GM21737 (cell line): ENCODE measurements at regions not wholly inside any gene's neighbourhood (a gene's known extent, or its start where the extent isn't known, plus 50 kb on each side); places are given as distances from the start of the nearest gene placed in this dataset.

Experiments used
- ATAC-seq: cut with Tn5 transposase; IDR thresholded peaks from one replicate; pipeline ENCODE4 v1.9.1; 2021; ENCODE audit warnings: mild to moderate bottlenecking, moderate library complexity; ENCODE audit not compliant: unreplicated experiment

DNA sequence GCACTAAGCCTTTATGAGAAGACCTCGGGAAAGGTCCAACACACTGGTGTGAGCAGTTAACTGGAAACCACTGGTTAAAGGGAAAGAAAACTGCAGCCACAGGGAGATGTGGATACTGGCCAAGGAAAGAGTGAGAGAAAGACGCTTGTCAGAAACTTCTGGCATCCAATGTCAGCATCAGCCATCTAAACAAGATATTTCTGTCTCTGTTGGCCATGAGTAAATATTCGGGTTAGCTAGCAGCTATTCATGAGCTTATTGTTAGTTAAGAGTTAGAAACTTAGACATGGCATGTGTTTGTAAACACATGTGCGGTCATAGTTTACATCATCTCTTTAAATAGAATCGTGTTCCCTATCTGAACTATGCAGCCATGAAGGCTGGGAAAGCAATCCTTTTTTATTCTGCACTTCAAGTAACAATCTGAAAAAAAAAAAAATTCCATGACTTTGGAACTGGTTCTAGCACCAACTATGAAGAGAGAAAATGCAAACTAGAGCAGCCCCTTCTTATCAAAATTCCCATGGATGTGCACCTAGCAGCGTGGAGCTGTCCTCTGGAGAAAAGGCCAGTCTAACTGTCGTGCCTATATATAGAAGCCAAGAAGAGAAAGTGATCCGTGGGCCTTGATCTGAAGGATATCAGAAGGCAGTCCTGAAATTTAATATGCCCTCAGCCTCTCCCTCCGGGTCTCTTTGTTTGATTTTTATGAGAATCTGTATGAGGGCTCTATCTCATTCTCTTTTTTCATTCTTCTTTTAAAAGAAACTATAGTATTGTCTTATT, 84.0 kb upstream of the RFX8 start:
- ATAC-seq, result no peak

DNA sequence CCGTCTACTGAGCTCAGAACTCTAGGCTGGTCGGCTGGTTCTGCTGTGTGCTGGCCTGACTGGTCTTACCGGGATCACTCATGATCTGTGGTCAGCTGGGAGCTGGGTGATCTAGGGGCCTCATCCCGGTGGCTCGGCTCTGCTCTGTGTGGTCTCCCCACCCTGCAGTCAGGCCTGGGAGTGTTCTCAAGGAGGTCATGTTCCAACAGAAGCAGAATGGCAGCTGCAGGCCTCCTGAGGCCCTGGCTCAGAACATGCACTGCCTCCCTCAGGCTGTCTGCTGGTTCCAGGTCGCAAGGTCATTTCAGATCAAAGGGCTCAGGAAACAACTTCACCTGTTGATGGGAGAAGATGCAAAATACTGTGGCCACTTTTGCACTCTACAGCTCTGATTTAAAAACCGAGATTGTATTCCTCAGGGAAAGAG, 81.1 kb upstream of the RFX8 start:
- ATAC-seq, result no peak

DNA sequence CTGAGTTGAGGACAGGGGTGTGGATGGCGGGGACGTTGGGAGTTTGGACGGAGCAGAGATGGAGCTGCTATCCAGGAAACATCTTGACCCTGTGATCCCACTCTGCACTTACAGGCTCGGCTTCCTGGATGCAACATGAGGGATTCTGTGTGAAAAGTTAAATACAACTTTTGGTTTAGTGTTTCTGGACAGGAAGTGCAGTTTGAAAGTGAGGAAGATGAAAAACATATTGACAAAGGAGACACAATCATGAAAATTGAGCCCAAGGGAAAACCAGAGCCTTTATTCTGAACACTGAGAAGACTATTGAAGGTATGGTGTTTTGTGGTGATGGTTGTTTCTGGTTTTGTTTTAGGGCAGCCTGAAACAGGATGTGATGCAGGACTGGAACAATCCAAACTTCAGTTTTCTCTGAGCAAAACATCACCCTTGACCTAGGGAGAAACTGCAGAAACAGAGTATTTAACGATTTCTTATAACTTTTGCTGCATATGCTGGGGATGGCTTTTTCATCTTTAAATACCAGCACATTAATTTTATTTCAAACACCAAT, 76.5 kb upstream of the RFX8 start:
- no peak for ATAC-seq

DNA sequence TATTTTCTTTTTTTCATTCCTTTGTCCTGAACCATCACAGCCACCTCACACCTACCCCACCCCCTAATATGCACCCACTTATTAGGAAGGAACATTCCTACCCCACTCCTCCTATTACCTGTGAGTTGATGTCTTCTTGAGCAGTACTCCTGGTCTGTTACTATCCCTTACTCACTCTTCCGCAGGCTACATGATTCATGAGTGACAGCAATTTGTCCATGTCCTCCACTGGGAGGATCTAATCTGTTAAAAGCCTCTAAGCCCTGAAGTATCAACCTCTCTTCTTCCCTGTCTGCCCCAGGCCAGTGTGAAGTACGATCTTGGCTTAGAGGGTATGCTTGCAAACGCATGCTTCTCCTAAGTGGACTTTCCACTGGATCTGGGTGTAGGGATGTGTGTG, 75.6 kb upstream of the RFX8 start:
- ATAC-seq, result no peak

DNA sequence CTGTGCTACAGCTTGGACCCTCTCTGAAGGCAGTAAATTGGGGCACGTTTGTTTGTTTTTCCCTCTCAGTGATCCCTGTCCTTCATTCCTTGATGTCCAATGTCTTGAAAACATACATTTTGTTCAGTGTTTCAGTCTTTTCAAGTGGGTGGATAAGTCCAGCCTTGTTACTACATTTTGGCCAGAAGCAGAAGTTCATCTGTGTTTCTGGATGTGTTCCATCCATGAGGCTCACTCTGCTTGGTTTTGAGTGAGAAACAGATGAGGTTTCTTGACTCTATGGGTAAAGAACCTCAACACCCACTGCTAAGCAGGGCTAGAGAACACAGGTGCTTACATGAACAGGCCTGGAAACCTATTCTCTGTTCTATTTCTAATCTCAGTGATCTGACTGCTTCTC, 74.5 kb upstream of the RFX8 start:
- no peak for ATAC-seq

DNA sequence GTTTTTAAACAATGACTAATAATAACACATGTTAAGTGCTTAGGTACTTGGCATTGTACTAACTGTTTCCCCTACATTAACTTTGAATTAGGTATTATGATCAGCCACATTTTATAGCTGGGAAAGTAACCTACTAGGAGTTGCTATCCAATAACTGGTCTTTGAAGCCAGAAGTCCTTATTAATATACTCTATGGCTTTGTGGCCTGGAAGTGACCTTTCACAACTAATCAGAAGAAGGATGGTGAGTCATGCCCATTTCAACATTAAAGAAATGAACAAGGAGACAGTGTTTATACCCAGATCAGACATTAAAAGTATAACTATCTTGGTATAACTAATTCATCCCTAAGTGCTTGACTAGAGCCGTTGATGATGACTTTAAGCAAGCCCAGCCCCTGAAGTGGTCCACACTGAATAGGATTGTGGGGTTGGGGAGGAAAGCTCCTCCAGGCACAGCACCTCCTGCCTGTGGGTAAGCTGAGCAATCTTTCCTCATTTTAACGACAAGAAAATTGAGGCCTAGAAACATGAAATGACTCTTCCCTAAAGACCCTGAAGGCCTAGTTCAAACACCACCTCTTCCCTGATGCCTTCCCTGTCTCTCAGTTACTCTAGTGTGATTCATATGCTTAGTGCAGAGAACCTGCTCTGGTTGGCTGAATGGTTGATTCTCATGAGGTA, 71.6 kb upstream of the RFX8 start:
- ATAC-seq, result no peak

DNA sequence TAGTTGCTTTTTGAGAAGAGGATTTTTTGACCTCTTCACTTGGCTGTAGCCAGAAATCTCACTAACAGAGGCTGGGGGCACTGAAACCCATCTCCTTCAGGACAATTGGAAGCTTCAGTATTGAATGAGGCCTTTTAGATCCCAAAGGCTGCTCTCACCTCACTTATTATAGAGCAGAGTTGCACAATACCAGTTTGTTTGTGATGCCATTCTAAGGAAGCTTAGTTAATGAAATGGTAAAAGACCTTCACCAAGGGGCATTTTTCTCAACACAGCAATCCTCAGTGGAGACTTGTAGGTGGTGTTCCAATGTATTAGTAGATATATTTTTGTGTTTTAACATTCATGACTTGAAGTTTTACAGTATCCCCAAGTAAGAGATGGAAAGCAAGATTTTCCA, 71.0 kb upstream of the RFX8 start:
- ATAC-seq, result no peak

DNA sequence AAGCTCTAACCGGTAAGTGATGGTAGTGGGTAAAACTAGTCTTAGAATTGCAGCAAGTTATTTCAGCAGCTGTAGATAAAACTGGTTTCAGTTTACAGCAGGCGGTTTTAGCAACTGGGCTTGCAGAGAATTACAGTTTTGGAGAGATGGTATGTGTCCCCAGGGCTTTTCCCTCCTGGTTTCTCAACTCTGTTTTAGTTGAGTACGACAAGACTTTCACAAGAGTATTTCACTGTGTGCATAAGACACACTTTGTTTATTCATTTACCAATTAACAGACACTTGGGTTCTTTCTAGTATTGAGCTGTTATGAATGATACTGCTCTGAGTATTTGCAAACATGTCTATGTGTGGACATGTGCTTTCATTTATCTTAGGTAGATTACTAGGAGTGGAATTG, 65.6 kb upstream of the RFX8 start:
- no peak for ATAC-seq

DNA sequence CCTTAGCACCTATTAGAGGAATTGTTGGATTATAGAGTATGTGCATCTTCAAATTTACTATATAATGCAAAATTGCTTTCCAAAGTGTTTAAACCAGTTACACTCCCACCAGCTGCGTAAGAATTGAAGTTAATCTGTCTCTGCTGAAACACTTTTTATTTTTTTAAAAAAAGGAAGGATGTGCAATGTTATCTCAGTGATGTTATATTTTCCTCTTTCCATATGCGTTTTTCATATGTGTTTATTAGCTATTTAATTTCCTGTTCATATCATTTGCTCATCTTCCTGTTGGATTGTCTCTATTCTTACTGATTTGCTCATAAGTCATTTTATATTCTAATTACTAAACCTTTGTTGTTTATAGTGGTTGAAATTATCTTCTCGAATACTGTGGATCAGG, 63.2 kb upstream of the RFX8 start:
- ATAC-seq, result no peak

DNA sequence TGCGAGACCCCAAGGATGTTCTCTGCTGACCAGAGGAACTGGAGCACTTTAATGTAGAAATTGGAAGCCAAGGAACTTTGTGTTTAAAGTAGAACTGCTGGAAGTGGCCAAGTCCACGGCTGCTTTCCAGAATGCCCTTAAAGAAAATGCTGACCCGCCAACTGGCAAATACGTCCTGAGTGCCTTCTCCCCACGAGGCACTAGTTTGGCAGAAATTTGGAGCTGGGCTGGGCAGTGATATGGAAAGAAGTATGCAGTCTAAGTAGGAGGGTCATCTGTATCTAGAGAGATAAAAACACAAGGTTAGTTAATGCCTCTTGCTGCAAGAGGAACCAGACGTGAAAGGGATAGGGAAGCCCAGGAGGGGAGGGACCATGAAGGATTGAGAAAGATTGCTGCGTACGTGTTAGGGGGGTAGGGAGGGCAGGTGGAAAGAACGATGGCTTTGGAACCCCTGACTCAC, 59.3 kb upstream of the RFX8 start:
- no peak for ATAC-seq

DNA sequence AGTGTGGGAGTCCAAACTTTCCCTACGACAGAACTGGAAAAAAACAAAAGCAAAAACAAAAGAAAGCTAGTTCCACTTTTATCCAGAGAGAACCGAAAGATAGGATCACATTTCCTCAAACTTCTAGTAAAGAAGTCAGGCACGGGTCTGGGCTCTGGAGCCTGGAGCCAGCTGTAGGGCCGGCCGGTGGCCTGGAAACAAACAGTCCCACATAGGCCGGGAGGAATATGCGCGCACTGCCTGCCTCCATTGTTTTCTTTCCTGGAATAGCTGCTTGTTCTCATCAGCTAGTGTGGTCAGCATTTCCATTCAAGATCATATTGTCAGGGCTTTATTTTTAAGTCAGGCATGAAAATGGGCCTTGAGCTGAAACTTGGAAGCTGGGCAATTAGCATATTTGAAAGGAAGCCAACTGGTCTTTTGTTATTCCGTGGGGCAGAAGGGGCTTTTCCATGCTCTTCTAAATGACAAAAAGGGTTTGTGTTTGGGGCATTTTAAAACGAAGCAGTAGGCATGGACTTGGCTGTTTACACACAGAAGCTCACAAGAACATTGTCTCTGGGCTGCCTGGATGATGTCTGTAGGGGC, 58.7 kb upstream of the RFX8 start:
- ATAC-seq, result no peak

DNA sequence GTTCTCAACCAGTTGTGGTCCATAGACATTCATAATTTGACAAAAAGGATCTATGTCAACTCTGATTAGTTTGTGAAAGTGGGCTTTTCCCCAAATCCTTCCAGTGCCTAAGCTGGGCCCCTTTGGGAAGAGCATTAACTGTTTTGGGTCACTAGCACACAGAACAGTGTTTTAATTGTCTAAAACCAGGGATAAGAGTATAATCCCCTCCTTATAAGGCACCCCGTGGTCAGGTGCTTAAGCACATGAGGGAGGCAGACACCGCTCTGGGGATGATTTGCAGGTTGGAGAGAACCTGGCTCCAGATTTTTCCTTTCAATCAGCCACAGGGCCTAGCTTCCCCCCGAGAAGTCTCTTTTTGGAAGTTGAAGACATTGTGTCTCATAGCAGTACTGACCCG, 53.6 kb upstream of the RFX8 start:
- ATAC-seq, result no peak

DNA sequence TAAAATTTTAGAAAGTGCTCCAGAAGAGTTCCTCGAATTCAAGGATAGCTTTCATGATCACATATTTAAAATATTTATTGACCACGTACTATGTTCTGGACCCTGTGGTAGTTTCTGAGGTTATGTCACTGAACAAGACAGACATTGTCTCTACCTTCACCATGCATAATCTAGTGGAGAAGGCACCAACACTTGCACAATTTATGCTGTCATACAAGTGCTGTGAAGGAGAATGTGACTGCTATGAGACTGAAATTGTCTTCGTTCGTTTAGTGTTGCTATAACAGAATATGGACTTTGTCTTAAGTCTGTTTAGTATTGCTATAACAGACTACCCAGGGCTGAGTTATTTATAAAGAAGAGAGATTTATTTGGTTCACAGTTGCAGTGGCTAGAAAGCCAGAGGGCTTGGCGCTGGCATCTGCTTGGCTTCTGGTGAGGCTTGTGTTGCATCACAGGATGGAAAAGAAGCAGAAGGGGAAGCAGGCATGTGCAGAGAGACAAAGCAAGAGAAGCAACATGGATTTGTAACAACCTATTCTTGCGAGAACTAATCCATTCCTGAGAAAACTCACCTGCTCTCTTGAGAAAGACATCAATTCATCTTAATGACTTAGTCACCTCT, 50.0 kb upstream of the RFX8 start:
- ATAC-seq, result no peak
